ENCODE measurements at regions not wholly inside any gene's neighbourhood (a gene's known extent, or its start where the extent isn't known, plus 50 kb on each side); places are given as distances from the start of the nearest gene placed in this dataset.

GRCh38 chr1:192005976-192006375 lies 152.3 kb upstream of the RGS18 start:
- intact Hi-C loops (cut with DNase I) = no loop called here
- no peaks in the 10 kb centered on the region for H3K9me3 ChIP-seq
- 55% methylated on average over 3 of the region's 3 CpGs for WGBS (ENCODE audit: insufficient coverage, low coverage, low lambda C conversion rate, missing lambda C conversion rate)

DNA sequence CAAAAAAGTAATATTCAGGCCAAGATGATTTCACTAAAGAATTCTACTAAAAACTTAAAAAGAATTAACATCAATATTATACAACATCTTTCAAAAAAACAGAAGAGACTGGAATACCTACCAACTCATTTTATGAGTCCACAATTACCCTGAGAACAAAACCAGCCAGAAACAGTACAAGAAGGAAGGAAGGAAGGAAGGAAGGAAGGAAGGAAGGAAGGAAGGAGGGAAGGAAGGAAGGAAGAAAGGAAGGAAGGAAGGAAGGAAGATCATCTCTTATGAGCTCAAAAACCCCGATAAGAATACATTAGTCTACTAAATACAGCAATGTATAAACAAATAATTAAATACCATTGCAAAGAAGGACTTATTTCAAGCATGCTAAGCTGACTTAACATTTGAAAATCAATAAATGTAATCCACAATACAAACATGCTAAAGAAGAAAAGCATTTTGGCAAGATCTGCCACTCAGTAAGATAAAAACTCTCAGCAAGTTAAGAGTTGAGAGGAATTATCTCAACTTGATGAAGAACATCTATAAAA lies 149.9 kb upstream of the RGS18 start:
- Histone ChIP-seq H3K9me3 (no peaks in the 10 kb centered on the region), H3K36me3 (no peaks in the 10 kb centered on the region), H3K27ac (no peak overlapping the region), H3K4me1 (no peaks in the 10 kb centered on the region), H3K27me3 (no peaks in the 10 kb centered on the region), H3K4me3 (no peak overlapping the region)
- ATAC-seq = no peak
- intact Hi-C loops (cut with DNase I) = no loop called here
- TF ChIP-seq POLR2A (IDR thresholded peaks at IDR 0.05) = no peak
- TF ChIP-seq, protein P1, sequence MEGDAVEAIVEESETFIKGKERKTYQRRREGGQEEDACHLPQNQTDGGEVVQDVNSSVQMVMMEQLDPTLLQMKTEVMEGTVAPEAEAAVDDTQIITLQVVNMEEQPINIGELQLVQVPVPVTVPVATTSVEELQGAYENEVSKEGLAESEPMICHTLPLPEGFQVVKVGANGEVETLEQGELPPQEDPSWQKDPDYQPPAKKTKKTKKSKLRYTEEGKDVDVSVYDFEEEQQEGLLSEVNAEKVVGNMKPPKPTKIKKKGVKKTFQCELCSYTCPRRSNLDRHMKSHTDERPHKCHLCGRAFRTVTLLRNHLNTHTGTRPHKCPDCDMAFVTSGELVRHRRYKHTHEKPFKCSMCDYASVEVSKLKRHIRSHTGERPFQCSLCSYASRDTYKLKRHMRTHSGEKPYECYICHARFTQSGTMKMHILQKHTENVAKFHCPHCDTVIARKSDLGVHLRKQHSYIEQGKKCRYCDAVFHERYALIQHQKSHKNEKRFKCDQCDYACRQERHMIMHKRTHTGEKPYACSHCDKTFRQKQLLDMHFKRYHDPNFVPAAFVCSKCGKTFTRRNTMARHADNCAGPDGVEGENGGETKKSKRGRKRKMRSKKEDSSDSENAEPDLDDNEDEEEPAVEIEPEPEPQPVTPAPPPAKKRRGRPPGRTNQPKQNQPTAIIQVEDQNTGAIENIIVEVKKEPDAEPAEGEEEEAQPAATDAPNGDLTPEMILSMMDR (IDR thresholded peaks at IDR 0.05) = no peak
- 27% methylated on average over 1 of the region's 1 CpG for WGBS (ENCODE audit: insufficient coverage, low coverage, low lambda C conversion rate, missing lambda C conversion rate)
- no peak for DNase-seq

More at GRCh38 chr1:192005976-192006375, 152.3 kb upstream of the RGS18 start:
- ATAC-seq (no peak), DNase-seq (no peak)
- TF ChIP-seq, protein P1 (IDR thresholded peaks at IDR 0.05) = no peak
- TF ChIP-seq POLR2A (IDR thresholded peaks at IDR 0.05) = no peak
- no peaks in the 10 kb centered on the region for H3K4me1 ChIP-seq
- no peaks in the 10 kb centered on the region for H3K27me3 ChIP-seq
- H3K27ac ChIP-seq = no peak overlapping the region
- H3K4me3 ChIP-seq = no peak overlapping the region
- no peaks in the 10 kb centered on the region for H3K36me3 ChIP-seq

- H3K4me3 ChIP-seq = no peak overlapping the region
- intact Hi-C loops (cut with DNase I) = no loop called here
- no peaks in the 10 kb centered on the region for H3K27me3 ChIP-seq
- H3K27ac ChIP-seq = no peak overlapping the region
- ATAC-seq (no peak), DNase-seq (no peak)
- TF ChIP-seq, protein P1 (IDR thresholded peaks at IDR 0.05) = no peak
- no peak for TF ChIP-seq POLR2A (IDR thresholded peaks at IDR 0.05)
- no peaks in the 10 kb centered on the region for H3K9me3 ChIP-seq
- H3K4me1 ChIP-seq = no peaks in the 10 kb centered on the region
- no peaks in the 10 kb centered on the region for H3K36me3 ChIP-seq
- 69% methylated on average over 1 of the region's 1 CpG for WGBS (ENCODE audit: insufficient coverage, low coverage, low lambda C conversion rate, missing lambda C conversion rate)
Observed at GRCh38 chr1:192010406-192010805, 147.9 kb upstream of the RGS18 start.

DNA sequence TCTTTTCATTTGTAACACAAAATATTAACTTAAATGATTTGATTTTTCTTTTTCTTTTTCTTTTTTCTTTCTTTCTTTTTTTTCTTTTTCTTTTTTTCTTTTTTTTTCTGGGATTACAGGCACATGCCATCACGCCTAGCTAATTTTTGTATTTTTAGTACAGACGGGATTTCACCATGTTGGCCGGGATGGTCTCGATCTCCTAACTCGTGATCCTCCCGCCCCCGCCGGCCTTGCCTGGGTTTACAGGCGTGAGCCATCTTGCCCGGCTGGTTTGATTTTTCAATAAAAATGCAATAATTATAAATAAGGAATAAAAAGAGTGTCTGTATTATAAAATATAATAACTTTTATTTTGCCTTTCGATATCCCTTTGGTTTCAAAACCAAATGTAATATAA lies 146.7 kb upstream of the RGS18 start:
- Histone ChIP-seq H3K4me1 (no peaks in the 10 kb centered on the region), H3K27ac (no peak overlapping the region), H3K9me3 (no peaks in the 10 kb centered on the region), H3K4me3 (no peak overlapping the region), H3K27me3 (no peaks in the 10 kb centered on the region), H3K36me3 (no peaks in the 10 kb centered on the region)
- DNase-seq (no peak), ATAC-seq (no peak)
- intact Hi-C loops (cut with DNase I) = no loop called here
- TF ChIP-seq, protein P1 (IDR thresholded peaks at IDR 0.05) = no peak
- TF ChIP-seq POLR2A (IDR thresholded peaks at IDR 0.05) = no peak
- WGBS (ENCODE audit: insufficient coverage, low coverage, low lambda C conversion rate, missing lambda C conversion rate) = 79% methylated on average over 11 of the region's 11 CpGs

GRCh38 chr1:192022827-192023226 lies 135.4 kb upstream of the RGS18 start:
- no peak overlapping the region for H3K4me3 ChIP-seq

More at GRCh38 chr1:192022827-192023226, 135.4 kb upstream of the RGS18 start:
- no peak for ATAC-seq
- Histone ChIP-seq H3K4me1 (no peaks in the 10 kb centered on the region), H3K27me3 (no peaks in the 10 kb centered on the region), H3K9me3 (no peaks in the 10 kb centered on the region), H3K36me3 (no peaks in the 10 kb centered on the region), H3K27ac (no peak overlapping the region)
- 53% methylated on average over 3 of the region's 3 CpGs for WGBS (ENCODE audit: insufficient coverage, low coverage, low lambda C conversion rate, missing lambda C conversion rate)
- TF ChIP-seq, protein P1 (IDR thresholded peaks at IDR 0.05) = no peak
- no peak for TF ChIP-seq POLR2A (IDR thresholded peaks at IDR 0.05)
- DNase-seq = no peak
- intact Hi-C loops (cut with DNase I) = no loop called here
